Keratinocyte (primary cell): ENCODE measurements at regions not wholly inside any gene's neighbourhood (a gene's known extent, or its start where the extent isn't known, plus 50 kb on each side); places are given as distances from the start of the nearest gene placed in this dataset.

Experiments used
- EZH2 ChIP-seq: IDR thresholded peaks from one replicate; pipeline ENCODE4 v1.6.1; 2012; ENCODE audit warnings: inconsistent platforms, mild to moderate bottlenecking, low read length, moderate library complexity
- TF ChIP-seq, protein P1 (sequence below), 3 experiments: IDR thresholded peaks in 1 of 3; conservative IDR thresholded peaks in 1 of 3; optimal IDR thresholded peaks in 1 of 3; 2 replicates in 2 of 3; 3 replicates in 1 of 3; pipeline versions ENCODE3 to v1.5.1; 2011; ENCODE audit warnings: low read length in 3 of 3, mild to moderate bottlenecking in 3 of 3, moderate library complexity in 2 of 3, control low read depth in 1 of 3, inconsistent platforms in 1 of 3; ENCODE audit not compliant: insufficient read depth in 2 of 3; ENCODE audit errors: extremely low read depth in 1 of 3

GRCh38 chr6:63466242-63466733, 106.0 kb upstream of the LOC128125822 start:
- TF ChIP-seq, protein P1, sequence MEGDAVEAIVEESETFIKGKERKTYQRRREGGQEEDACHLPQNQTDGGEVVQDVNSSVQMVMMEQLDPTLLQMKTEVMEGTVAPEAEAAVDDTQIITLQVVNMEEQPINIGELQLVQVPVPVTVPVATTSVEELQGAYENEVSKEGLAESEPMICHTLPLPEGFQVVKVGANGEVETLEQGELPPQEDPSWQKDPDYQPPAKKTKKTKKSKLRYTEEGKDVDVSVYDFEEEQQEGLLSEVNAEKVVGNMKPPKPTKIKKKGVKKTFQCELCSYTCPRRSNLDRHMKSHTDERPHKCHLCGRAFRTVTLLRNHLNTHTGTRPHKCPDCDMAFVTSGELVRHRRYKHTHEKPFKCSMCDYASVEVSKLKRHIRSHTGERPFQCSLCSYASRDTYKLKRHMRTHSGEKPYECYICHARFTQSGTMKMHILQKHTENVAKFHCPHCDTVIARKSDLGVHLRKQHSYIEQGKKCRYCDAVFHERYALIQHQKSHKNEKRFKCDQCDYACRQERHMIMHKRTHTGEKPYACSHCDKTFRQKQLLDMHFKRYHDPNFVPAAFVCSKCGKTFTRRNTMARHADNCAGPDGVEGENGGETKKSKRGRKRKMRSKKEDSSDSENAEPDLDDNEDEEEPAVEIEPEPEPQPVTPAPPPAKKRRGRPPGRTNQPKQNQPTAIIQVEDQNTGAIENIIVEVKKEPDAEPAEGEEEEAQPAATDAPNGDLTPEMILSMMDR (optimal IDR thresholded peaks at IDR 0.05 in 1 of 3, IDR thresholded peaks at IDR 0.05 in 1 of 3, conservative IDR thresholded peaks at IDR 0.05 in 1 of 3; ENCODE audit: extremely low read depth in 1 of 3, insufficient read depth in 2 of 3, low read length in 3 of 3) = no peak
- no peak for TF ChIP-seq EZH2
